SK-N-MC (cell line): ENCODE measurements at regions not wholly inside any gene's neighbourhood (a gene's known extent, or its start where the extent isn't known, plus 50 kb on each side); places are given as distances from the start of the nearest gene placed in this dataset.

ENCODE experiments used
- EZH2 ChIP-seq: fragments of 200-600 bp; sonication (generic); IDR thresholded peaks from one replicate; pipeline ENCODE4 v1.6.1; 2017; ENCODE audit warnings: antibody characterized with exemption
- POLR2AphosphoS5 ChIP-seq: IDR thresholded peaks from 2 replicates; pipeline ENCODE4 v1.6.1; 2012; ENCODE audit warnings: mild to moderate bottlenecking, low read depth, low read length, borderline replicate concordance

DNA sequence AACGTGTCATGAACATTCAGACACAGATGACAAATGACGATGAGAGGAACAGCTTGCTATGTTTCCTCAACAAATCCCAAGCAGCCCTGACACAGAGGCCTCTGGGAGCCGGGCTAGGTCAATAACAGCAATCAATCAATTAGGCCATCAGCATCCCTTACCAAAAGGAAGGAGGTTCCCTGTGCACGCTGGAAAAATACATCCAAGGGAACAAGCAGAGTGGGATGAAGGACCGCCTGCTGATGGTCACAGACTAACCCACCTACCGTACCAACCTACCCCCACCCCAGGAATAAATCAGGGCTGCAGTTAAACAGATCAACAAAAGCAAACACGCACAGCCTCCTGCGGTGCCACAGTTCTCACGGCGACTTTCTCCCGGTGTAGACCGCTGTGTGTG lies 265.1 kb upstream of the SFSWAP start:
- TF ChIP-seq POLR2AphosphoS5 (no peak), EZH2 (no peak)
